WTC11 (cell line): ENCODE measurements at regions not wholly inside any gene's neighbourhood (a gene's known extent, or its start where the extent isn't known, plus 50 kb on each side); places are given as distances from the start of the nearest gene placed in this dataset.
A peak's percentile ranks its signal among the peaks of the same experiment; 100 is the strongest.

Experiments used
- ATAC-seq: fragments of 200-7000 bp; cut with Tn5 transposase; 2 replicates; pipeline ENCODE4 v1.10.0; 2021; ENCODE audit warnings: mild to moderate bottlenecking, moderate library complexity
- CTCF ChIA-PET: fragments of 300-600 bp; sonication (Branson Sonifier 250); formaldehyde crosslinking; loops from one replicate; lab custom pipeline; 2021; ENCODE audit warnings: antibody characterized with exemption; lab: Charles Lee
- POLR2A ChIA-PET: fragments of 350-600 bp; sonication (Branson Sonifier 250); formaldehyde crosslinking; loops from one replicate; lab custom pipeline; 2021; ENCODE audit warnings: antibody characterized with exemption; lab: Charles Lee
- DNase-seq: peaks from one replicate; pipeline ENCODE4 v3.0.0; 2021; ENCODE audit warnings: low spot score
- H3K27ac Mint-ChIP-seq: 2 replicates; pipeline ENCODE4 v1.8.0; 2021; ENCODE audit warnings: mixed read lengths
- H3K27me3 Mint-ChIP-seq: 2 replicates; pipeline ENCODE4 v1.8.0; 2021; ENCODE audit warnings: low read depth, mild to moderate bottlenecking, moderate library complexity, mixed read lengths
- H3K36me3 Mint-ChIP-seq: 2 replicates; pipeline ENCODE4 v1.8.0; 2021; ENCODE audit warnings: mixed read lengths
- H3K4me1 Mint-ChIP-seq: 2 replicates; pipeline ENCODE4 v1.8.0; 2022; ENCODE audit warnings: mixed read lengths
- H3K4me3 Mint-ChIP-seq: 2 replicates; pipeline ENCODE4 v1.8.0; 2021; ENCODE audit warnings: mild to moderate bottlenecking, moderate library complexity, mixed read lengths
- H3K9me3 Mint-ChIP-seq: 2 replicates; pipeline ENCODE4 v1.8.0; 2021; ENCODE audit warnings: mixed read lengths
- GRHL2 ChIP-seq: fragments of 250-450 bp; sonication (Bioruptor Pico); IDR thresholded peaks from 2 replicates; pipeline ENCODE4 v1.8.0; 2022; ENCODE audit warnings: mild to moderate bottlenecking, moderate library complexity; ENCODE audit not compliant: insufficient replicate concordance, severe bottlenecking
- JAZF1 ChIP-seq: fragments of 250-450 bp; sonication (Bioruptor Pico); IDR thresholded peaks from 2 replicates; pipeline ENCODE4 v1.9.0; 2021; ENCODE audit warnings: moderate library complexity, mild to moderate bottlenecking, inconsistent platforms
- MXD4 ChIP-seq: fragments of 250-450 bp; sonication (Bioruptor Pico); IDR thresholded peaks from 2 replicates; pipeline ENCODE4 v1.8.0; 2021; ENCODE audit warnings: mild to moderate bottlenecking, moderate library complexity, borderline replicate concordance
- NFYB ChIP-seq: sonication (generic); formaldehyde crosslinking; conservative IDR thresholded peaks from 2 replicates; pipeline ENCODE4 v1.8.0; 2022; ENCODE audit warnings: low read depth, missing genetic modification reagents
- OVOL2 ChIP-seq: fragments of 250-450 bp; sonication (Bioruptor Pico); IDR thresholded peaks from 2 replicates; pipeline ENCODE4 v1.9.0; 2021; ENCODE audit warnings: mild to moderate bottlenecking, borderline replicate concordance
- RELA ChIP-seq: sonication (generic); formaldehyde crosslinking; IDR thresholded peaks from 2 replicates; pipeline ENCODE4 v1.8.1; 2022; ENCODE audit warnings: missing genetic modification reagents, mild to moderate bottlenecking, borderline replicate concordance
- RORB ChIP-seq: fragments of 250-450 bp; sonication (Bioruptor Pico); IDR thresholded peaks from 2 replicates; pipeline ENCODE4 v1.9.0; 2021; ENCODE audit warnings: mild to moderate bottlenecking
- ZNF121 ChIP-seq: sonication (generic); formaldehyde crosslinking; IDR thresholded peaks from 2 replicates; pipeline ENCODE4 v1.8.0; 2023; ENCODE audit warnings: missing genetic modification reagents
- ZNF138 ChIP-seq: sonication (generic); formaldehyde crosslinking; conservative IDR thresholded peaks from 2 replicates; pipeline ENCODE4 v1.8.1; 2022; ENCODE audit warnings: mild to moderate bottlenecking, moderate library complexity, missing genetic modification reagents
- TF ChIP-seq, protein P1 (sequence below): fragments of 250-450 bp; sonication (Bioruptor Pico); IDR thresholded peaks from 2 replicates; pipeline ENCODE4 v2.1.2; 2022; ENCODE audit warnings: mild to moderate bottlenecking, moderate library complexity
- TF ChIP-seq, protein P2 (sequence below): fragments of 250-450 bp; sonication (Bioruptor Pico); conservative IDR thresholded peaks from 2 replicates; pipeline ENCODE4 v1.9.0; 2021; ENCODE audit warnings: mild to moderate bottlenecking
- TF ChIP-seq, protein P3 (sequence below): sonication (generic); formaldehyde crosslinking; IDR thresholded peaks from 2 replicates; pipeline ENCODE4 v1.8.1; 2023; ENCODE audit warnings: mild to moderate bottlenecking, missing genetic modification reagents, moderate library complexity
- TF ChIP-seq, protein P4 (sequence below): fragments of 250-450 bp; sonication (Bioruptor Pico); IDR thresholded peaks from 2 replicates; pipeline ENCODE4 v1.9.0; 2021; ENCODE audit warnings: mild to moderate bottlenecking
- TF ChIP-seq, protein P5 (sequence below): fragments of 250-450 bp; sonication (Bioruptor Pico); IDR thresholded peaks from 2 replicates; pipeline ENCODE4 v1.9.0; 2021; ENCODE audit warnings: mild to moderate bottlenecking, borderline replicate concordance
- TF ChIP-seq, protein P6 (sequence below): sonication (generic); formaldehyde crosslinking; IDR thresholded peaks from 2 replicates; pipeline ENCODE4 v1.8.1; 2022; ENCODE audit warnings: mild to moderate bottlenecking, moderate library complexity, missing genetic modification reagents

DNA sequence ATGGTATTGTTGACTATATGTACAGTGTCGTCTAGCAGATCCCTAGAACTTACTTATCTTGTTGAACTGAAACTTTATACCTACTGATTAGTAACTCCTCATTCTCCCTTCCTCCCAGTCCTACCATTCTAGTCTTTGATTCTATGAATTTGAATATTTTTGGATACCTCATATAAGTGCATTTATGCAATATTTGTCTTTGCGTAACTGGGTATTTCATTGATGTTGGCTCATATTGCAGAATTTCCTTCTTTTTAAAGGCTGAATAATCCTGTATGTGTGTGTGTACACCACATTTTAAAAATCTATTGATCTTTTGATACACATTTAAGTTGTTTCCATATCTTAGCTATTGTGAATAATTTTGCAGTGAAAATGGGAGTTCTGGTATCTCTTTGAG lies 119.9 kb downstream of the SOX4 start (continued):
- TF ChIP-seq, protein P1, sequence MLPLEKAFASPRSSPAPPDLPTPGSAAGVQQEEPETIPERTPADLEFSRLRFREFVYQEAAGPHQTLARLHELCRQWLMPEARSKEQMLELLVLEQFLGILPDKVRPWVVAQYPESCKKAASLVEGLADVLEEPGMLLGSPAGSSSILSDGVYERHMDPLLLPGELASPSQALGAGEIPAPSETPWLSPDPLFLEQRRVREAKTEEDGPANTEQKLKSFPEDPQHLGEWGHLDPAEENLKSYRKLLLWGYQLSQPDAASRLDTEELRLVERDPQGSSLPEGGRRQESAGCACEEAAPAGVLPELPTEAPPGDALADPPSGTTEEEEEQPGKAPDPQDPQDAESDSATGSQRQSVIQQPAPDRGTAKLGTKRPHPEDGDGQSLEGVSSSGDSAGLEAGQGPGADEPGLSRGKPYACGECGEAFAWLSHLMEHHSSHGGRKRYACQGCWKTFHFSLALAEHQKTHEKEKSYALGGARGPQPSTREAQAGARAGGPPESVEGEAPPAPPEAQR (CRISPR knock-in tag) = no peak
- no peak for TF ChIP-seq ZNF121 (CRISPR knock-in tag)

DNA sequence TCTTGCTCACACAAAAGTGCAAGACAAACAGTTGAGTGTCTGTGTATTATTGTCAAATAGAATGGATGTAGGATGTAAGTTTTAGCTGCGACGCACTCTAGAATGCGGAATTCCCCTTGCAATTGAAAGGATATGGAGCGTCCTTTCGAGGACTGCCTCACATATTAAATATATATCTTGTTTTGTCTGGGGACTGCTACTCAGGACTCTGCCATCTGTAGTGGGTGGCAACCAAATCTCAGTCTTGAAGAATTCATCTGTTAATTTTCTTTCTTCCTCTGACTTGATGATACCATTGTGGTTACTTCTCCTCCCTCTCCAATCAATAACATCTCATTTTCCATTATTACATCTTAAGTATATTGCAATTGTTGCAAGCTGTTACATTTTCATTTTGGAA lies 121.6 kb downstream of the SOX4 start:
- Mint-ChIP-seq H3K27ac (peak overlapping the region; percentile 90; the same call in 1 of the 2 replicates), H3K4me3 (no peak overlapping the region), H3K27me3 (no peaks in the 10 kb centered on the region), H3K9me3 (peaks cover 13% of the 10 kb centered on the region), H3K4me1 (peaks cover 69% of the 10 kb centered on the region), H3K36me3 (peaks cover 25% of the 10 kb centered on the region)
- ATAC-seq (no peak), DNase-seq (no peak)
- ChIA-PET POLR2A (interaction anchor here (0.5 to 0.7 kb wide), 3 partner anchors 10 to 508 kb away, joined by 3 to 6 read pairs (median 3); no protein-coding TSS in a partner anchor), CTCF (interaction anchor here (0.6 kb wide), 1 partner anchor 290 kb away, joined by 3 read pairs; no protein-coding TSS in a partner anchor)
- TF ChIP-seq, protein P2, sequence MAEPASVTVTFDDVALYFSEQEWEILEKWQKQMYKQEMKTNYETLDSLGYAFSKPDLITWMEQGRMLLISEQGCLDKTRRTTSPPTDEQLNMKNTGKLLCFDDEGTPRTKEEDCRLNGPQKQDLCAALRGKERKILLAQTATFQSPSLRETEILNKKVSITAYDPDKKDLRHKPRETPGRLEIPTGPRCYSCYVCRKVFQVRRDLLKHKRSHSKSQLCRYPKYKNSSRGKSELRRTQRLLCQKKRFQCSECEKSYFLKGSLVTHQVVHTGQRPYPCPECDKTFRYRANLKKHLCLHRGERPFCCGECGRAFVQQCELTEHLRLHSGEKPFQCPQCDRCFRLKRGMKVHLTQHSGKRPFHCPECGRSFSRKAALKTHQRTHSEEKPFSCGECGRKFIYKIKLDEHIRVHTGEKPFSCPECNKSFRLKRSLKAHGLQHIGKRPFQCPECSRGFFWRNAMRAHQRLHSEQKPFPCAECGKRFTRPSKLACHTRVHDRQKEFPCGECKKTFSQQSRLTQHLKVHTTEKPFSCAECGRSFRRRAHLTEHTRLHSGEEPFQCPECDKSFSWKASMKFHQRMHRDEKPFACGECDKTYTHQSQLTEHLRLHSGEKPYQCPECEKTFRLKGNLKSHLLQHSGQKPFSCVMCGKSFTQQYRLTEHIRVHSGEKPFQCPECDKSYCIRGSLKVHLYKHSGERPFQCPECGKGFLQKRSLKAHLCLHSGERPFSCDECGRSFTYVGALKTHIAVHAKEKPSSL (CRISPR knock-in tag) = no peak

DNA sequence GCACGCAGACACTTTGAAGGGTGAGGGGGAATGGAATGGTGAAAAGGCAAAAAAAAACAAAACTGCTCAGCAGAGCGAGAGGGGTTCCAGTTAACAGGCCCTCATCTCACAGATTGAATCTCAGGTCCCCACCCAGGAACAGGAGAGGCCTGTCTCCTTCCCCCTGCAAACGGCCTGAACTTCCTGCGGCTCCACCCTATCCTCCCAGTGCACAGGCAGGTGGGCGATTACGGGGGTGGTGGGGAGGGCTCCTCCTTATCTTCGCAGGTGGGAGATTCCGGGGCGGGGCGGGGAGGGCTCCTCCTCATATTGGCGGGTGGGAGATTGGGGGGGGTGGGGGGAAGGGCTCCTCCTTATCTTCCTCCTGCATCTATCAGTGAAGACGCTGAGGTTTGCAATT lies 129.0 kb downstream of the SOX4 start:
- DNase-seq (peak; percentile 59), ATAC-seq (peak; percentile 86)
- peaks cover 22% of the 10 kb centered on the region for H3K36me3 Mint-ChIP-seq
- H3K27me3 Mint-ChIP-seq = no peaks in the 10 kb centered on the region
- peaks cover 13% of the 10 kb centered on the region for H3K9me3 Mint-ChIP-seq
- ChIA-PET POLR2A (no interaction called here), CTCF (interaction anchor here (0.7 kb wide), 1 partner anchor 1938 kb away, joined by 3 read pairs; no protein-coding TSS in a partner anchor)
- H3K4me1 Mint-ChIP-seq = peaks cover 68% of the 10 kb centered on the region
- H3K27ac Mint-ChIP-seq = peak overlapping the region; percentile 93
- H3K4me3 Mint-ChIP-seq = peak overlapping the region; percentile 26
- TF ChIP-seq, protein P3, sequence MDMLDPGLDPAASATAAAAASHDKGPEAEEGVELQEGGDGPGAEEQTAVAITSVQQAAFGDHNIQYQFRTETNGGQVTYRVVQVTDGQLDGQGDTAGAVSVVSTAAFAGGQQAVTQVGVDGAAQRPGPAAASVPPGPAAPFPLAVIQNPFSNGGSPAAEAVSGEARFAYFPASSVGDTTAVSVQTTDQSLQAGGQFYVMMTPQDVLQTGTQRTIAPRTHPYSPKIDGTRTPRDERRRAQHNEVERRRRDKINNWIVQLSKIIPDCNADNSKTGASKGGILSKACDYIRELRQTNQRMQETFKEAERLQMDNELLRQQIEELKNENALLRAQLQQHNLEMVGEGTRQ (CRISPR knock-in tag) = no peak
- no peak for TF ChIP-seq ZNF138
- TF ChIP-seq OVOL2 = no peak
- TF ChIP-seq, protein P4, sequence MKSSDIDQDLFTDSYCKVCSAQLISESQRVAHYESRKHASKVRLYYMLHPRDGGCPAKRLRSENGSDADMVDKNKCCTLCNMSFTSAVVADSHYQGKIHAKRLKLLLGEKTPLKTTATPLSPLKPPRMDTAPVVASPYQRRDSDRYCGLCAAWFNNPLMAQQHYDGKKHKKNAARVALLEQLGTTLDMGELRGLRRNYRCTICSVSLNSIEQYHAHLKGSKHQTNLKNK (CRISPR knock-in tag) = no peak
- TF ChIP-seq, protein P5, sequence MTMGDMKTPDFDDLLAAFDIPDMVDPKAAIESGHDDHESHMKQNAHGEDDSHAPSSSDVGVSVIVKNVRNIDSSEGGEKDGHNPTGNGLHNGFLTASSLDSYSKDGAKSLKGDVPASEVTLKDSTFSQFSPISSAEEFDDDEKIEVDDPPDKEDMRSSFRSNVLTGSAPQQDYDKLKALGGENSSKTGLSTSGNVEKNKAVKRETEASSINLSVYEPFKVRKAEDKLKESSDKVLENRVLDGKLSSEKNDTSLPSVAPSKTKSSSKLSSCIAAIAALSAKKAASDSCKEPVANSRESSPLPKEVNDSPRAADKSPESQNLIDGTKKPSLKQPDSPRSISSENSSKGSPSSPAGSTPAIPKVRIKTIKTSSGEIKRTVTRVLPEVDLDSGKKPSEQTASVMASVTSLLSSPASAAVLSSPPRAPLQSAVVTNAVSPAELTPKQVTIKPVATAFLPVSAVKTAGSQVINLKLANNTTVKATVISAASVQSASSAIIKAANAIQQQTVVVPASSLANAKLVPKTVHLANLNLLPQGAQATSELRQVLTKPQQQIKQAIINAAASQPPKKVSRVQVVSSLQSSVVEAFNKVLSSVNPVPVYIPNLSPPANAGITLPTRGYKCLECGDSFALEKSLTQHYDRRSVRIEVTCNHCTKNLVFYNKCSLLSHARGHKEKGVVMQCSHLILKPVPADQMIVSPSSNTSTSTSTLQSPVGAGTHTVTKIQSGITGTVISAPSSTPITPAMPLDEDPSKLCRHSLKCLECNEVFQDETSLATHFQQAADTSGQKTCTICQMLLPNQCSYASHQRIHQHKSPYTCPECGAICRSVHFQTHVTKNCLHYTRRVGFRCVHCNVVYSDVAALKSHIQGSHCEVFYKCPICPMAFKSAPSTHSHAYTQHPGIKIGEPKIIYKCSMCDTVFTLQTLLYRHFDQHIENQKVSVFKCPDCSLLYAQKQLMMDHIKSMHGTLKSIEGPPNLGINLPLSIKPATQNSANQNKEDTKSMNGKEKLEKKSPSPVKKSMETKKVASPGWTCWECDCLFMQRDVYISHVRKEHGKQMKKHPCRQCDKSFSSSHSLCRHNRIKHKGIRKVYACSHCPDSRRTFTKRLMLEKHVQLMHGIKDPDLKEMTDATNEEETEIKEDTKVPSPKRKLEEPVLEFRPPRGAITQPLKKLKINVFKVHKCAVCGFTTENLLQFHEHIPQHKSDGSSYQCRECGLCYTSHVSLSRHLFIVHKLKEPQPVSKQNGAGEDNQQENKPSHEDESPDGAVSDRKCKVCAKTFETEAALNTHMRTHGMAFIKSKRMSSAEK = no peak
- TF ChIP-seq, protein P1 (CRISPR knock-in tag) = no peak
- TF ChIP-seq, protein P6, sequence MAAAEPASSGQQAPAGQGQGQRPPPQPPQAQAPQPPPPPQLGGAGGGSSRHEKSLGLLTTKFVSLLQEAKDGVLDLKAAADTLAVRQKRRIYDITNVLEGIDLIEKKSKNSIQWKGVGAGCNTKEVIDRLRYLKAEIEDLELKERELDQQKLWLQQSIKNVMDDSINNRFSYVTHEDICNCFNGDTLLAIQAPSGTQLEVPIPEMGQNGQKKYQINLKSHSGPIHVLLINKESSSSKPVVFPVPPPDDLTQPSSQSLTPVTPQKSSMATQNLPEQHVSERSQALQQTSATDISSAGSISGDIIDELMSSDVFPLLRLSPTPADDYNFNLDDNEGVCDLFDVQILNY (CRISPR knock-in tag) = no peak
- TF ChIP-seq RELA (CRISPR knock-in tag) = no peak
- no peak for TF ChIP-seq RORB (CRISPR knock-in tag)
- TF ChIP-seq GRHL2 (CRISPR knock-in tag) = no peak
- no peak for TF ChIP-seq ZNF121 (CRISPR knock-in tag)
- no peak for TF ChIP-seq MXD4 (CRISPR knock-in tag)
- no peak for TF ChIP-seq NFYB (CRISPR knock-in tag)
- no peak for TF ChIP-seq JAZF1 (CRISPR knock-in tag)
